Glutamatergic neuron (in vitro differentiated cells): ENCODE measurements at regions not wholly inside any gene's neighbourhood (a gene's known extent, or its start where the extent isn't known, plus 50 kb on each side); places are given as distances from the start of the nearest gene placed in this dataset.

Experiments
- DNase-seq: peaks from one replicate; pipeline ENCODE4 v3.0.0; 2022
- H3K27ac Mint-ChIP-seq: one replicate; pipeline ENCODE4 v1.8.0; 2020; ENCODE audit warnings: mild to moderate bottlenecking, mixed read lengths, inconsistent platforms; ENCODE audit not compliant: unreplicated experiment
- H3K27me3 Mint-ChIP-seq: one replicate; pipeline ENCODE4 v1.8.0; 2020; ENCODE audit warnings: mild to moderate bottlenecking, moderate library complexity, mixed read lengths, inconsistent platforms; ENCODE audit not compliant: unreplicated experiment
- H3K36me3 Mint-ChIP-seq: one replicate; pipeline ENCODE4 v1.8.0; 2020; ENCODE audit warnings: mild to moderate bottlenecking, mixed read lengths, inconsistent platforms; ENCODE audit not compliant: unreplicated experiment
- H3K4me1 Mint-ChIP-seq: one replicate; pipeline ENCODE4 v1.8.0; 2020; ENCODE audit warnings: mild to moderate bottlenecking, low read depth, mixed read lengths, inconsistent platforms; ENCODE audit not compliant: unreplicated experiment
- H3K4me3 Mint-ChIP-seq: one replicate; pipeline ENCODE4 v1.8.0; 2020; ENCODE audit warnings: mild to moderate bottlenecking, mixed read lengths, inconsistent platforms; ENCODE audit not compliant: unreplicated experiment
- H3K9me3 Mint-ChIP-seq: one replicate; pipeline ENCODE4 v1.8.0; 2020; ENCODE audit warnings: mild to moderate bottlenecking, moderate library complexity, mixed read lengths, inconsistent platforms; ENCODE audit not compliant: unreplicated experiment
- CTCF ChIP-seq: fragments of 200-600 bp; sonication (generic); IDR thresholded peaks from one replicate; pipeline ENCODE4 v1.5.0; 2021; ENCODE audit not compliant: partially characterized antibody, unreplicated experiment

- TF ChIP-seq CTCF = no peak
- H3K4me1 Mint-ChIP-seq = peaks cover 25% of the 10 kb centered on the region
- H3K36me3 Mint-ChIP-seq = no peaks in the 10 kb centered on the region
- H3K27ac Mint-ChIP-seq = no peak overlapping the region
- no peaks in the 10 kb centered on the region for H3K27me3 Mint-ChIP-seq
- no peak for DNase-seq
- H3K9me3 Mint-ChIP-seq = peaks cover 3% of the 10 kb centered on the region
- no peak overlapping the region for H3K4me3 Mint-ChIP-seq
Measured at GRCh38 chr12:127625176-127625771, 641.7 kb upstream of the TMEM132C start.

GRCh38 chr12:127628645-127629044 lies 638.3 kb upstream of the TMEM132C start:
- DNase-seq = no peak
- H3K4me1 Mint-ChIP-seq = peaks cover 10% of the 10 kb centered on the region
- peaks cover 2% of the 10 kb centered on the region for H3K27me3 Mint-ChIP-seq
- no peaks in the 10 kb centered on the region for H3K9me3 Mint-ChIP-seq
- no peaks in the 10 kb centered on the region for H3K36me3 Mint-ChIP-seq
- H3K4me3 Mint-ChIP-seq = peak overlapping the region; percentile 47
- no peak for TF ChIP-seq CTCF
- H3K27ac Mint-ChIP-seq = no peak overlapping the region

- no peaks in the 10 kb centered on the region for H3K9me3 Mint-ChIP-seq
- DNase-seq = peak; percentile 27
- H3K27ac Mint-ChIP-seq = no peak overlapping the region
- no peaks in the 10 kb centered on the region for H3K36me3 Mint-ChIP-seq
- peak overlapping the region; percentile 47 for H3K4me3 Mint-ChIP-seq
- H3K27me3 Mint-ChIP-seq = peaks cover 2% of the 10 kb centered on the region
- TF ChIP-seq CTCF = no peak
- H3K4me1 Mint-ChIP-seq = peaks cover 10% of the 10 kb centered on the region
Measured at GRCh38 chr12:127629066-127629820, 637.7 kb upstream of the TMEM132C start.

- no peak overlapping the region for H3K4me3 Mint-ChIP-seq
- H3K27me3 Mint-ChIP-seq = peaks cover 2% of the 10 kb centered on the region
- no peaks in the 10 kb centered on the region for H3K36me3 Mint-ChIP-seq
- no peak for DNase-seq
- H3K9me3 Mint-ChIP-seq = no peaks in the 10 kb centered on the region
- H3K4me1 Mint-ChIP-seq = peaks cover 5% of the 10 kb centered on the region
- H3K27ac Mint-ChIP-seq = no peak overlapping the region
- TF ChIP-seq CTCF = no peak
Measured at GRCh38 chr12:127632461-127632860, 634.5 kb upstream of the TMEM132C start.

GRCh38 chr12:127635838-127636237 lies 631.1 kb upstream of the TMEM132C start:
- Mint-ChIP-seq H3K27me3 (peaks cover 2% of the 10 kb centered on the region), H3K36me3 (no peaks in the 10 kb centered on the region), H3K4me1 (no peaks in the 10 kb centered on the region), H3K4me3 (no peak overlapping the region), H3K27ac (no peak overlapping the region), H3K9me3 (no peaks in the 10 kb centered on the region)
- TF ChIP-seq CTCF = no peak
- no peak for DNase-seq
